NCI-H345 treated with DMSO at 0.1 percent for 48 hours (cell line): ENCODE measurements at regions not wholly inside any gene's neighbourhood (a gene's known extent, or its start where the extent isn't known, plus 50 kb on each side); places are given as distances from the start of the nearest gene placed in this dataset.
"Not testable (repeated sequence)": the region's sequence is repeated elsewhere in the genome, so short reads cannot be mapped to it uniquely, and the experiment has no call there.

Experiments
- DNase-seq: peaks from one replicate; lab custom pipeline; 2025; ENCODE audit not compliant: unreplicated experiment; lab: John Stamatoyannopoulos, UW

DNA sequence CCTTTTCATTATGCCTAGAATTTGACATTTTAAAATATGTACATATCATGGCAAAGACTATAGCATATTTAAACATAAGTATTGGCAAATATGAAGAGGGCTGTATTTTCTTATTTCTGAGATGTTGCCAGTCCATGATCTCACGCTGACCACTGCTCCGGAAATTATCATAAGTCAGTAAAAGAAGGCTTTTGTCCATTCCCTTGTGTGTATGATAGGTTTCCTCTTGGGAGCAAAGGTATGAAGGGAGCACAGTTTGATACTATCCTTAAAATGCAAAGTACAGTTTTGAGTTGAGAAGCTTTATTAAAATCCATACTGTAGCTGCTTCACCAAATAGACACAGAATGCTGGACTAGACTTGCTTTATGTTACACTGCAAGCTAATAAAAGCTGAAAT is 52.6 kb upstream of the AGA start:
- DNase-seq, result no peak

GRCh38 chr4:177495626-177496025 is 53.4 kb upstream of the AGA start:
- DNase-seq, result not testable (repeated sequence)

DNA sequence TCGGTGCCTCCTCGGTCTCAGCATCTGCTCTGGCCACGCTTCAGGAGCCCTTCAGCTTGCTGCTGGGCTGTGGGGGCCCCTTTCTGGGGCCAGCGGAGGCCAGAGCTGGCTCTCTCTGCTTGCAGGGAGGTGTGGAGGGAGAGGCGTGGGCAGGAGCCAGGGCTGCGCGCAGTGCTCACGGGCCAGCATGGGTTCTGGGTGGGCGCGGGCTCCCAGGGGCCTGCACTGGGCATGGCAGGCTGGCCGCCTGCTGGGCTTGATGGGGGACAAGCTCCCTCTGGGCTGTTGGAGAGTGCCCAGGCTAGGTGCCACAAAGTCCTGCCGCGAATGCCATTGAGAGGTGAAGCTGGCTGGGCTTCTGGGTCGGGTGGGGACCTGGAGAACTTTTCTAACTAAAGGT is 57.3 kb upstream of the AGA start:
- no peak for DNase-seq

DNA sequence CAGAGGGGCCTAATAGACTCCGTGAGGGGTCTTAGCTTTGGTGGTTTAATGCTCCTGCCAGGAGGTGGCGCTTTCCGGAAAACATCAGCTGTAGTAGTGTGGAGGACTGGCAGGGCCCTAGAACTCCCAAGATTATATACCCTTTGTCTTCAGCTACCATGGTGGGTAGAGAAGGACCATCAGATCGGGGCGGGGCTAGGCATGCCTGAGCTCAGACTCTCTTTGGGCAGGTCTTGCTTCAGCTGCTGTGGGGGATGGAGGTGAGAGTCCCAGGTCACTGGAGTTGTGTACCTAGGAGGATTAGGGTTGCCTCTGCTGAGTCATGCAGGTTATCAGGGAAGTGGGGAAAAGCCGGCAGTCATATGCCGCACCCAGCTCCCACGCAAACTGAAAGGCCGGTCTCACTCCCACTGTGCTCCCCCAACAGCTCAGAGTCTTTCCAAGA is 63.0 kb upstream of the AGA start:
- no peak for DNase-seq

DNA sequence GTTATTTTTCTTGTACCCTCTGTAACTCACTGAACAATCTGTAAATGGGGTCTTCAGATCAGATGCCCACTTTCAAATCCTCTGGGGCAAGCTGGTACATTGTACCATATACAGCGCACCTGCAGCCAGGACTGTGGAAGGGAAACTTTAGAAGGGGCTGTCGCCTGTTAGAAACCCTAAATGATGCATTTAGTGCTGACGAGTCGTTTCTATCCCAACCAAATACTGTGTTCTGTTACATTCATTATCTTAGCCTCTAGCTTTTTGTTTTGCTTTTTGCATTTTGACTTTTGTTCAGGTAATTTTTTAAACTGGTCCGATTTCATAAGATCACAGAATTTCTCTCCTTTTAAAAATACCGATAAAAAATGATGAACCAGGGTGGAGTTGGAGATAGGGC is 66.4 kb upstream of the AGA start:
- DNase-seq, result no peak

GRCh38 chr4:177509226-177509745 is 67.0 kb upstream of the AGA start:
- no peak for DNase-seq

- no peak for DNase-seq
Observed at GRCh38 chr4:177511611-177512010, 69.4 kb upstream of the AGA start.

- no peak for DNase-seq
Observed at GRCh38 chr4:177512646-177513045, 70.4 kb upstream of the AGA start.

DNA sequence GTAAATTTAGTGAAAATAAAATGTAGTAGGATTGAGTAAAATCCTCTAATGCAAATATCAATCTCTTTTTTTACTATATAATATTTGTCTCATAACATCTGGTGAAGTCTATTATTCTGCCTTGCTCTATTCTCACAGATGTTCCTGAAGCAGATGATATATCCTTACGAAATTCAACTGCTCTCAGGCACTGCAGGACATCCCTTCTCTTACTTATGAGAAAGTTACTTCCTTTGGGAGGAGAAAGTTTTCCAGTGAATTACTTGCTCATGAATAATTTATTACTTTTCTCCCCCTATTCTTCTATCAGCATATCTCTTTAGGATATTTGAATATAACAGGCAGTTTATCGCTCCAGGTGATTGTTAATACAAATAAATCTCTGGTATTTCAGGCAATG is 75.6 kb upstream of the AGA start:
- DNase-seq, result no peak

DNA sequence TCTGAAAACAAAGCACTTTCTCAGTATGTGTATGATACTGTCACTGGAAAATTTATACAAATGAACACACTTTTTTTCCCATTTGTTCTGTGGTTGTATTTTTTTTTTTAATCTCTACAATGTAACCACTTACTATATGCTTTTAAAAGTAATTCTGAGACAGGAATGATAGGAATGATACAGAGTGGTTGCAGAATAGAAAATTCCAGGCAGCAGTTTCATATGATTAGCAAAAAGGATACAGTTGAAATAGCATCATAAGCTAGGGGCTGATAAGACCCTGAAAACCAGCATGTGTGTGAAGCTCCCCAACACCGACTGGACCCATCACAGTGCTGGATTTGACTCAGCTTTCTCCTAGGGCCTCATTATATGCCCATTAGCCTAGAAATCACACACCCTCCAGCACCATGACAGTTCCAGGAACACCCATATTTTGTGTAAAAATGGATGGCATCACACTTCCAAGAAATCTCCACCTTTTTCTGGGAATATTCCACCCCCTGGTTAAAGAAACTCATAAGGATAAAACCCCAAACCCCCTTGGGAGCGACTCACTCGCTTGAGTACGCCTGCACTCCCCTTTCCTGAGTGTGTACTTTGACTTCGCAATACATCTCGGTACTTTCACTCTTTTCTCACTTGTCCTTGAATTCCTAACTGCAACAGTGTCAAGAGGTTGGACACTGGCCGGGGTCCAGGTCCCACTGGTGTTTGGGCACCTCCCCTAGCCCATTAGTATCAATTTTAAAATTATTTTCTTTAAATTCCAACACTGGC is 77.4 kb upstream of the AGA start:
- no peak for DNase-seq

DNA sequence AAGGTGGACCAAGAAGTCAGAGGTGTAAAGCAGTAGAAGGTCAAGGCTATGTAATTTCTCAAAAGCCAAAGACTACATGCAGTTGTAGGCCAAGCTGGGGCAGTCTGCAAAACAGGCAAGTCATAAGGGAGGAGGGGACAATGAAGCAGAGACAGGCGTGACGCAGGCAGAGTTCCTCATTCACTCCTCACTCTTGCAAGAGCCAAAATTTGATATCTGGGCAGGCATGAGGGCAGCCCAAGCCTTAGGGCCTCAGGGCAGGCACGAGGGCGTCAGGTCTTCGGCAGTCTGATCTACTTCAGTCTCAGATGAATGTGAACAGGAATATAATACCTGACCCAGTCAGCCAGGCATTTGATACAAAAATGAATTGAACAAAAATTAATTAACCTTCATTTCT is 86.4 kb upstream of the AGA start:
- no peak for DNase-seq

- DNase-seq, result no peak
Observed at GRCh38 chr4:177530561-177530960, 88.3 kb upstream of the AGA start.

DNA sequence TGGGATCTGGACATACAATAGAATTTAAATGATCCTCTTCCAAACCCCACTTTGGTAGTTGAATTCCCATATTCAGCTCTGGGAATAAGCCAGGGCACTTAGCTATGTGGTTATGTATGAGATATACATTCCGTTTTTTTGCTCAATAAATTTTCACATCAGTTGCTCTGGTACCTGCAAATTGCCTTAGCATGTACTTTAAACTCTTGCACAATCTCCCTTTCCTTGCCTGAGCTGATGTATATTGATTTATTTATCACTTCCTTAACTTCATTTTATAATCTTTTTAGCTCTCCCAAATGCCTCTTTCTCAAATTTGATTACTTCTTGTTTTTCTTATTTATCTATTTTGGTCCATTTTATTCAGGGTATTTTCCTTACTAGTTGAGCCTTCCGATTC is 90.1 kb upstream of the AGA start:
- DNase-seq, result no peak

GRCh38 chr4:177534841-177535240 is 92.6 kb upstream of the AGA start:
- DNase-seq, result not testable (repeated sequence)

DNA sequence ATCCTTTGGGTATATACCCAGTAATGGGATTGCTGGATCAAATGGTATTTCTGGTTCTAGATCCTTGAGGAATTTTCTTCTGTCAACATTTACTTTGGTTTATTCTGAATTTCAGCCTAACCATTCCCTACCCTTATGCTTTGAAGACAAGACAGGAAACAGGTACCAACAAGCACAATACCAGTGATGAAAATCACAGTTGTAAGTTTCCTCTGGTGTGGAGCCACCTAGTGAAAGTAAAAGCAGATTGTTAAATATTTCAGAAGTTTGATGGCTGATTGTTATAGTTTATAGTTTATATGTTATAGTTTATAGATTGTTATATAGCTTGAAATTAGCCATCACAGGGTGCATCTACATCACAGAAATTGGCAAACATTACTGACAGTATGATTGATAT is 104.5 kb upstream of the AGA start:
- no peak for DNase-seq

DNA sequence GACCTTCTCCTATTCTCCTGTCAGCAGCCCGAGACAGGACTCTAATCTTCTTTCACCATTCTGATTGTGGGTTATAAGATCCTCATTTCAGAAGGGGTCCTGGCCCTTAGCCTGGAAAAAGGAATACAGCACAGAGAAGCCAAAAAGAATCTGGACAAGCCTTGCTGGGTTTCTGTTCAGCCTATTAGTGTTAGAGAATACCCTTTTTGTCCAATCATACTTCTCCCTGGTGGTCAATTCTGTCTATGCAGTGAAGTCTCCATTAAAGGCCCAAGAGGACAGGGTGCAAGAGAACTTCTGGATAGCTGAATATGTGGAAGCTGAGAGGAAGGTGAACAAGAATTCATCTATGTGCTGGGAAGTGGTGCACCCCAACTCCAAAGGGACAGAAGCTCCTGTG is 105.7 kb upstream of the AGA start:
- DNase-seq, result no peak

DNA sequence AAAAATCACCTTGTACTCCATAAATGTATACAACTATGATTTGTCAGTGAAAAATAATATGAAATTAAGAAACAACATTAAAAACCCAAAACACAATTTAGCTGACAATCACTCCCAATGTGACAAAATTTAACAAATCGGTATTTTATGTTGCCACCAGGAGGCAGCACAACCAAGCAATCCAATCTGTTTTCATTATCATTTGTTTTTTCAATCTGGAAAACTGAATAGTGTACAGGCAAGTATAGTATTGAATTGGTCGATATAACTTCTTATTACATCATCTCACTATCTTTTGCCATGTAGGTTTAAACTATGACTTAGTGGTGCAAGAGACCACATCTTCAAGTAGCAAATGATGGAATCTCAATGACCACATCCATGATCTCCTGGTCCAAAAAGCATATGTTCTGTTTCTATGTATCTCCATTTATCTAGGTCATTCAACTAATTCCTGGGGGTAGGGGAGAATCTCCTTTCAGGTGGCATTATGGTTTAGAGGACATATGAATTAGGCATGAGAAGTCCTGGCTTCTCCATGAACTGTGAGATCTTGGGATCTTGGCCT is 112.9 kb upstream of the AGA start:
- no peak for DNase-seq

DNA sequence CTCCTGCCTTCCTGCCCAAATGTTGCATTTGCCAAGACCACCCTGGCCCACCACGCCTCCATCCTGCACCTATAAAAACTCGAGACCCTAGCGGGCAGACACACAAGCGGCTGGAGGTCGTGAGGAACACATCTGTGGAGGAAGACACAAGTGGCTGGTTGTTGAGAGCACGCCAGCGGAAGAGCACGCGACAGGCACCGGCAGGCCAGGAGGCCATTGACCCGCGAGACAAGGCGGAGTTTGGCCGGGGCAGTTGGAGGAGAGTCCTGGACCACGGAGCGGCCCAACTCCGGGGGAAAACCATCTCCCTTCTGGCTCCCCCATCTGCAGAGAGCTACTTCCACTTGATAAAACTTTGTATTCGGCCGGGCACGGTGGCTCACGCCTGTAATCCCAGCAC is 115.2 kb upstream of the AGA start:
- no peak for DNase-seq

DNA sequence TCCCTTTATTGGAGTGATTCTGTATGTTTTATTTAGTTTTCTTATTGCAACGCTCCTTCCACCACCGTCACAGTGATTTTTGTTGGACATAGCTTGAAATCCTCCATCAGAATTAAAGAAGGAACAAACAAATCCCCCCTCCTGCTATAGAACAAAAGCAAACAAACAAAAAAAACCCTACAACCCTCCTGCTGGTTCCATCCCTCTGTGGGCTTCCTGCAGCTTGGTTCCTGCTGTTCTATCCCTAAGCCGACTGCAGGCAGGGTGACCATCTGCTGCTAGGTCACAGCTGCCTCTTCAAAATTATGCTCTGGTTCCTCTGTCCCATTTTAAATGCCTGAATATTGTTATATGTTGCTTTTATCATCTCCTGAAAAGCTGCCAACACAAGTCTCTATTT is 116.8 kb upstream of the AGA start:
- no peak for DNase-seq

GRCh38 chr4:177562163-177562562 is 119.9 kb upstream of the AGA start:
- DNase-seq, result no peak

DNA sequence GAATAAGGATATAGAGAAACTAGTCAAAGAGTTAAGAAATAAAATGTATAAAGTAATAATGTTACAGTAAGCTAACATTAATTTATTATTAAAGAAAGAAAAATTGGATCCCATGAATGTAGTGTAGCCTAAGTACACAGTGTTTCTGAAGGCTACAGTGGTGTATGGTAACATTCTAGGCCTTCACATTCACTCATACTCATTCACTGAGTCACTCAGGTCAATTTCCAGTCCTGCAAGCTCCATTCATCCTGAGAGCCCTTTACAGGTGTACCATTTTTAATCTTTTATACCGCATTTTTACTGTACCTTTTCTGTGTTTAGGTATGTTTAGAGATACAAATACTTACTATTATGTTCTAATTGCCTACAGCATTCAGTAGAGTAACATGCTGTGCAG is 120.6 kb upstream of the AGA start:
- DNase-seq, result no peak

DNA sequence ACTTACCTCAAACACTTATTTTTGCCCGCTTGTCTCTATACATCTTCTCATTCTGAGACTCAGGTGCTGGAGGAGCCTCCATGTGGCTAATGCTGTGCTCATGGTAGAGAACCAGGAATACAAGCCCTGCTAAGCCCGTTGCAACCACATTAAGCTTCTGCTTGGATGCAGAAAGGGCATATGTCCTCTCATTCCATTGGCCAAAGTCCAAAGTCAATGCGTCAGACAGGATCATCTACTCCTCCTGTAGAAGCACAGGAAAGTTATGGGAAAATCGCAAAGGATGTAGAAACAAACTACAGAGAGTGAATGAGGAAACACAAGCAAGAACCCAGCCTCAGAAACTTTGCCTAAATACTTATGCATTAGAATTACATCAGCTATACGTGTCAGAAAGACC is 124.5 kb upstream of the AGA start:
- no peak for DNase-seq

GRCh38 chr4:177568931-177569330 is 126.7 kb upstream of the AGA start:
- DNase-seq, result no peak
